ENCODE measurements at regions not wholly inside any gene's neighbourhood (a gene's known extent, or its start where the extent isn't known, plus 50 kb on each side); places are given as distances from the start of the nearest gene placed in this dataset.

DNA sequence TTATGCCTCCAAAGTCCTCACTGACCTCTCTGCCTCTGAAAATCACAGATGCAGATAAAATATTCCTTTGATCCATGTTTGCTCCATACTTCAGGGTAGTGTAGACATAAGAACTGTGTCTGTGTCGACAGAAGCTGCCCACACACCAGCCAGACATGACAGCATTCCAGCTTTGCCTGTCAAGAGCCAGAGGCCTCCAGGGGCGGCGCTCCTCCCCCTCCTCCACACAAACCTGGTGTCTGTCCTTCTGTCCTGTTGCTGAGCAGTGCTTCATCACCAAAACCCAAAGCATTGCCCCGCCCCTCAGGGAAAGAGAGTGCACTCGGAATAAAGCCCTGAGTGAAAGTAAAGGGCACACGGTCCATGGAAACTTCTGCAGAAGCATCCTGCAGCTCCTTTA is 379.4 kb downstream of the FBXW7 start:
- Histone ChIP-seq H3K9me3 (replicated peaks in 1 of 2; ENCODE audit: control insufficient read depth in 1 of 2, insufficient read depth in 1 of 2, low read length in 2 of 2) (no peaks in the 10 kb centered on the region), H3K4me3 (replicated peaks in 1 of 3; ENCODE audit: low read depth in 2 of 3, low read length in 3 of 3) (no peak overlapping the region), H3K4me1 (ENCODE audit: control insufficient read depth in 1 of 2, insufficient read depth in 2 of 2, low read length in 2 of 2) (no peaks in the 10 kb centered on the region), H2AFZ (ENCODE audit: insufficient read depth, low read depth, low read length, poor library complexity, severe bottlenecking) (no peak overlapping the region), H3K27me3 (ENCODE audit: control insufficient read depth in 2 of 2, insufficient read depth in 2 of 2, low read length in 2 of 2) (no peaks in the 10 kb centered on the region), H3K9ac (ENCODE audit: insufficient read depth, low read length, poor library complexity, severe bottlenecking) (no peak overlapping the region), H4K20me1 (ENCODE audit: insufficient read depth, low read length) (no peaks in the 10 kb centered on the region), H3K27ac (ENCODE audit: low read depth in 1 of 2, low read length in 2 of 2) (no peak overlapping the region), H3K36me3 (replicated peaks in 1 of 2; ENCODE audit: control insufficient read depth in 1 of 2, insufficient read depth in 2 of 2, low read length in 2 of 2) (no peaks in the 10 kb centered on the region), H3K79me2 (ENCODE audit: insufficient read depth, low read length) (no peaks in the 10 kb centered on the region), H3K4me2 (replicated peaks; ENCODE audit: extremely low read depth, low read length, poor library complexity, severe bottlenecking) (no peak overlapping the region)
- intact Hi-C loops (cut with micrococcal nuclease), result no loop called here
- TF ChIP-seq, protein P1, sequence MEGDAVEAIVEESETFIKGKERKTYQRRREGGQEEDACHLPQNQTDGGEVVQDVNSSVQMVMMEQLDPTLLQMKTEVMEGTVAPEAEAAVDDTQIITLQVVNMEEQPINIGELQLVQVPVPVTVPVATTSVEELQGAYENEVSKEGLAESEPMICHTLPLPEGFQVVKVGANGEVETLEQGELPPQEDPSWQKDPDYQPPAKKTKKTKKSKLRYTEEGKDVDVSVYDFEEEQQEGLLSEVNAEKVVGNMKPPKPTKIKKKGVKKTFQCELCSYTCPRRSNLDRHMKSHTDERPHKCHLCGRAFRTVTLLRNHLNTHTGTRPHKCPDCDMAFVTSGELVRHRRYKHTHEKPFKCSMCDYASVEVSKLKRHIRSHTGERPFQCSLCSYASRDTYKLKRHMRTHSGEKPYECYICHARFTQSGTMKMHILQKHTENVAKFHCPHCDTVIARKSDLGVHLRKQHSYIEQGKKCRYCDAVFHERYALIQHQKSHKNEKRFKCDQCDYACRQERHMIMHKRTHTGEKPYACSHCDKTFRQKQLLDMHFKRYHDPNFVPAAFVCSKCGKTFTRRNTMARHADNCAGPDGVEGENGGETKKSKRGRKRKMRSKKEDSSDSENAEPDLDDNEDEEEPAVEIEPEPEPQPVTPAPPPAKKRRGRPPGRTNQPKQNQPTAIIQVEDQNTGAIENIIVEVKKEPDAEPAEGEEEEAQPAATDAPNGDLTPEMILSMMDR (IDR thresholded peaks at IDR 0.05), result no peak
- WGBS (ENCODE audit: insufficient coverage), result 96% methylated on average over 5 of the region's 6 CpGs
- DNase-seq, result no peak
- Mint-ChIP-seq H3K27ac (no peak overlapping the region), H3K27me3 (ENCODE audit: low read depth in 3 of 3) (peaks cover 0 to 11% (median 5%) of the 10 kb centered on the region in 3 donors), H3K9me3 (peaks cover 0 to 2% (median 0%) of the 10 kb centered on the region in 7 donors), H3K4me3 (no peak overlapping the region), H3K36me3 (no peaks in the 10 kb centered on the region), H3K4me1 (no peaks in the 10 kb centered on the region)

DNA sequence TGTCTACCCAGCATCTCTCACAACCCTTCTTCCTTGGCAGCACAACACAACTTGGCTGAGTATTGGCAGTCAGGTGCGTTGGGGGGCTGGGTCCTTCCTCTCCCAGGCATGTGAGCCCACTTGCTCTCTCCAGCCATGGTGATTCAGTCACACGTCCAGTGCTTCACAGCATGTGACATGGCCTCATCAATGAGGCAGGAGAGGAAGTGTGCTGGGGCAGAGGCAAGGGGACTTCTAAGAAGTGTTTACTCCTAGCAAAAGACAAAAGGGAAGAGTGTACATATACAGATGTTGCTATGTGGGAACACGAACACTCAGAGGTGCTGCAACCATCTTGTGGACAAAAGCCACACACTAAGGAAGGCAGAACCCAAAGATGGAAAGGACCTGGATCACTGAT is 380.8 kb downstream of the FBXW7 start:
- H3K4me3 Mint-ChIP-seq, result peak overlapping the region in 1 of 2 donors; percentile 2
- H3K9me3 ChIP-seq (replicated peaks in 1 of 2; ENCODE audit: control insufficient read depth in 1 of 2, insufficient read depth in 1 of 2, low read length in 2 of 2), result no peaks in the 10 kb centered on the region
- peak overlapping the region in 1 of 7 donors; percentile 1 for H3K27ac Mint-ChIP-seq
- no peaks in the 10 kb centered on the region for H3K36me3 ChIP-seq (replicated peaks in 1 of 2; ENCODE audit: control insufficient read depth in 1 of 2, insufficient read depth in 2 of 2, low read length in 2 of 2)
- peaks cover 0 to 6% (median 2%) of the 10 kb centered on the region in 3 donors for H3K27me3 Mint-ChIP-seq (ENCODE audit: low read depth in 3 of 3)
- H3K36me3 Mint-ChIP-seq, result no peaks in the 10 kb centered on the region
- WGBS (ENCODE audit: insufficient coverage), result no CpG with 5 or more reads among the region's 3 CpGs
- no peak overlapping the region for H3K27ac ChIP-seq (ENCODE audit: low read depth in 1 of 2, low read length in 2 of 2)
- TF ChIP-seq, protein P1 (IDR thresholded peaks at IDR 0.05), result no peak
- peaks cover 0 to 2% (median 0%) of the 10 kb centered on the region in 7 donors for H3K9me3 Mint-ChIP-seq
- no peak for DNase-seq
- intact Hi-C loops (cut with micrococcal nuclease), result no loop called here
- H3K4me2 ChIP-seq (replicated peaks; ENCODE audit: extremely low read depth, low read length, poor library complexity, severe bottlenecking), result no peak overlapping the region
- no peaks in the 10 kb centered on the region for H3K4me1 Mint-ChIP-seq
- no peaks in the 10 kb centered on the region for H4K20me1 ChIP-seq (ENCODE audit: insufficient read depth, low read length)
- no peak overlapping the region for H3K9ac ChIP-seq (ENCODE audit: insufficient read depth, low read length, poor library complexity, severe bottlenecking)
- H3K79me2 ChIP-seq (ENCODE audit: insufficient read depth, low read length), result no peaks in the 10 kb centered on the region
- H3K4me1 ChIP-seq (ENCODE audit: control insufficient read depth in 1 of 2, insufficient read depth in 2 of 2, low read length in 2 of 2), result no peaks in the 10 kb centered on the region
- no peaks in the 10 kb centered on the region for H3K27me3 ChIP-seq (ENCODE audit: control insufficient read depth in 2 of 2, insufficient read depth in 2 of 2, low read length in 2 of 2)
- no peak overlapping the region for H2AFZ ChIP-seq (ENCODE audit: insufficient read depth, low read depth, low read length, poor library complexity, severe bottlenecking)
- H3K4me3 ChIP-seq (replicated peaks in 1 of 3; ENCODE audit: low read depth in 2 of 3, low read length in 3 of 3), result no peak overlapping the region

Data from CD14-positive monocyte (primary cell).